DND-41 (cell line): ENCODE measurements at regions not wholly inside any gene's neighbourhood (a gene's known extent, or its start where the extent isn't known, plus 50 kb on each side); places are given as distances from the start of the nearest gene placed in this dataset.
"Not testable (repeated sequence)": the region's sequence is repeated elsewhere in the genome, so short reads cannot be mapped to it uniquely, and the experiment has no call there.

Source experiments
- ATAC-seq: fragments of 200-7000 bp; cut with Tn5 transposase; 3 replicates; pipeline ENCODE4 v1.9.1; 2021; ENCODE audit warnings: low read depth; ENCODE audit not compliant: insufficient read depth
- DNase-seq: peaks from one replicate; pipeline ENCODE4 v3.0.0-alpha.2; 2020
- H2AFZ ChIP-seq: 2 replicates; pipeline ENCODE4 v1.6.0; 2012; ENCODE audit warnings: low read depth, low read length
- H3K27ac ChIP-seq: 2 replicates; pipeline ENCODE4 v1.5.1; 2012; ENCODE audit warnings: low read length, inconsistent platforms
- H3K27me3 ChIP-seq: fragments of 200-600 bp; sonication (generic); 2 replicates; pipeline ENCODE4 v1.6.0; 2012; ENCODE audit warnings: low read length, mild to moderate bottlenecking, inconsistent platforms; ENCODE audit not compliant: insufficient read depth, poor library complexity
- H3K36me3 ChIP-seq: 2 replicates; pipeline ENCODE4 v1.5.1; 2012; ENCODE audit warnings: low read length, inconsistent platforms; ENCODE audit not compliant: insufficient read depth
- H3K4me1 ChIP-seq: 2 replicates; pipeline ENCODE4 v1.5.1; 2012; ENCODE audit warnings: mild to moderate bottlenecking, low read length; ENCODE audit not compliant: insufficient read depth
- H3K4me2 ChIP-seq: 2 replicates; pipeline ENCODE4 v1.6.0; 2012; ENCODE audit warnings: mild to moderate bottlenecking, moderate library complexity, low read length, inconsistent platforms; ENCODE audit not compliant: insufficient read depth
- H3K4me3 ChIP-seq, 2 experiments: fragments of 200-600 bp in 1 of 2; shearing (Covaris generic) in 1 of 2; 2 replicates each; pipeline ENCODE4 v1.5.1; 2012 to 2016; ENCODE audit warnings: inconsistent platforms in 2 of 2, low read length in 2 of 2, mild to moderate bottlenecking in 2 of 2, low read depth in 1 of 2, moderate library complexity in 1 of 2
- H3K79me2 ChIP-seq: 2 replicates; pipeline ENCODE4 v1.6.0; 2012; ENCODE audit warnings: low read length, inconsistent platforms; ENCODE audit not compliant: insufficient read depth
- H3K9ac ChIP-seq: 2 replicates; pipeline ENCODE4 v1.6.0; 2012; ENCODE audit warnings: low read depth, mild to moderate bottlenecking, inconsistent platforms, low read length, moderate library complexity
- H3K9me3 ChIP-seq: 2 replicates; pipeline ENCODE4 v1.5.1; 2012; ENCODE audit warnings: low read length, moderate library complexity, mild to moderate bottlenecking, inconsistent platforms; ENCODE audit not compliant: insufficient read depth, severe bottlenecking
- H4K20me1 ChIP-seq: 2 replicates; pipeline ENCODE4 v1.6.0; 2012; ENCODE audit warnings: low read length; ENCODE audit not compliant: insufficient read depth
- CTCF ChIP-seq: IDR thresholded peaks from 2 replicates; pipeline ENCODE4 v1.5.1; 2012; ENCODE audit warnings: borderline replicate concordance, low read length, moderate library complexity, mild to moderate bottlenecking; ENCODE audit not compliant: poor library complexity, severe bottlenecking; ENCODE audit errors: extremely low read depth
- EZH2 ChIP-seq: IDR thresholded peaks from 3 replicates; pipeline ENCODE4 v1.6.1; 2012; ENCODE audit warnings: borderline replicate concordance, low read depth, mild to moderate bottlenecking, moderate library complexity, low read length, inconsistent platforms; ENCODE audit not compliant: severe bottlenecking

DNA sequence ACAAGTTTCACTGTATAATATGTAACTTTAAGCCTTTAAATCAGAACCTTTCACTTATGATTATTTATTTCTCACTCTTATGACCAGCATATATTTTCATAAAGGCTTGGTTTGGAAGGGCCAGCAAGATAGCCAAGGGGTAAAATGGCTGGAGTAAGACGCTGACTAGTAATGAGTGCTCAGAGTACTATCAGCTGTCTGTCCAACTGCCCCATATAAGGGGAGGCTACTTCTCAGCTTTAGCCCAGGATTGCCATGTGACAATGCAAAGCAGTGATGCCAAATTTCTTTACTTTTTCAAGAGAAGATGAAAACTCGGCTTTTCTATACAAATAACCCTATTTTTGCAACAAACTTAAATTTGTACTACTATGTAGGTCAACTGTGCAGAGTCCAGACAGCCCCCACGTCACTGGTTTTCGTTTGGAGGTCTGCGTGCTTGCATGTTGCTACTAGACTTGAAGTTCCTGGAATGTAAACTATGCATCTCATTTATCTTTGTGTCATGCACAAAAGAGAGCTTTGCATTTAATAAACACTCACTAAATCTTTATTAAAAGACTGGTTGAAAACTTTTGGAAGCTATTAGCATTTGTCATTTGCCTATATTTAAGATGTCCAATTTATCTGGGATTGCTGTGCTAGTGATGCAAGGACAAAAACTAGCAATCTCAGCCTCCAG is 110.4 kb downstream of the TNFSF18 start:
- Histone ChIP-seq H3K4me3 (no peak overlapping the region), H3K79me2 (no peaks in the 10 kb centered on the region), H3K9me3 (no peaks in the 10 kb centered on the region), H2AFZ (no peak overlapping the region), H3K36me3 (no peaks in the 10 kb centered on the region), H4K20me1 (no peaks in the 10 kb centered on the region), H3K4me2 (no peak overlapping the region), H3K27me3 (no peaks in the 10 kb centered on the region), H3K4me1 (no peaks in the 10 kb centered on the region), H3K9ac (no peak overlapping the region), H3K27ac (no peak overlapping the region)
- TF ChIP-seq EZH2, result no peak
- no peak for TF ChIP-seq CTCF
- DNase-seq, result no peak
- no peak for ATAC-seq

- Histone ChIP-seq H3K79me2 (no peaks in the 10 kb centered on the region), H3K27ac (no peak overlapping the region; the same call in 1 of the 2 replicates), H3K4me1 (peaks cover 3% of the 10 kb centered on the region; the same call in 1 of the 2 replicates), H2AFZ (no peak overlapping the region), H3K27me3 (no peaks in the 10 kb centered on the region), H3K9me3 (no peaks in the 10 kb centered on the region), H4K20me1 (no peaks in the 10 kb centered on the region), H3K4me2 (no peak overlapping the region), H3K36me3 (no peaks in the 10 kb centered on the region), H3K9ac (no peak overlapping the region), H3K4me3 (no peak overlapping the region)
- DNase-seq, result no peak
- no peak for TF ChIP-seq EZH2
- no peak for TF ChIP-seq CTCF
- no peak for ATAC-seq
Measured at GRCh38 chr1:172941471-172941870, 109.3 kb downstream of the TNFSF18 start.

- no peak for ATAC-seq
- Histone ChIP-seq H2AFZ (no peak overlapping the region), H4K20me1 (no peaks in the 10 kb centered on the region), H3K79me2 (no peaks in the 10 kb centered on the region), H3K9ac (no peak overlapping the region), H3K27ac (no peak overlapping the region), H3K27me3 (no peaks in the 10 kb centered on the region), H3K9me3 (no peaks in the 10 kb centered on the region), H3K36me3 (no peaks in the 10 kb centered on the region), H3K4me3 (no peak overlapping the region), H3K4me2 (no peak overlapping the region), H3K4me1 (peaks cover 7% of the 10 kb centered on the region)
- DNase-seq, result no peak
- TF ChIP-seq EZH2 (no peak), CTCF (no peak)
Measured at GRCh38 chr1:172941945-172942344, 108.8 kb downstream of the TNFSF18 start.

GRCh38 chr1:172943138-172943537 is 107.6 kb downstream of the TNFSF18 start:
- not testable (repeated sequence) for ATAC-seq, H3K4me2 ChIP-seq, H3K27ac ChIP-seq, H2AFZ ChIP-seq, H3K36me3 ChIP-seq, H3K9me3 ChIP-seq, H3K27me3 ChIP-seq, DNase-seq, H3K9ac ChIP-seq, H3K79me2 ChIP-seq, H4K20me1 ChIP-seq, H3K4me3 ChIP-seq
- peaks cover 19% of the 10 kb centered on the region for H3K4me1 ChIP-seq
